Keratinocyte (primary cell): ENCODE measurements at regions not wholly inside any gene's neighbourhood (a gene's known extent, or its start where the extent isn't known, plus 50 kb on each side); places are given as distances from the start of the nearest gene placed in this dataset.

Experiments
- CTCF ChIP-seq, 3 experiments: IDR thresholded peaks in 1 of 3; conservative IDR thresholded peaks in 1 of 3; optimal IDR thresholded peaks in 1 of 3; 2 replicates in 2 of 3; 3 replicates in 1 of 3; pipeline versions ENCODE3 to v1.5.1; 2011; ENCODE audit warnings: low read length in 3 of 3, mild to moderate bottlenecking in 3 of 3, moderate library complexity in 2 of 3, control low read depth in 1 of 3, inconsistent platforms in 1 of 3; ENCODE audit not compliant: insufficient read depth in 2 of 3; ENCODE audit errors: extremely low read depth in 1 of 3
- EZH2 ChIP-seq: IDR thresholded peaks from one replicate; pipeline ENCODE4 v1.6.1; 2012; ENCODE audit warnings: inconsistent platforms, mild to moderate bottlenecking, low read length, moderate library complexity

GRCh38 chr1:83034851-83035250, 964.1 kb downstream of the TTLL7 start:
- TF ChIP-seq CTCF (optimal IDR thresholded peaks at IDR 0.05 in 1 of 3, IDR thresholded peaks at IDR 0.05 in 1 of 3, conservative IDR thresholded peaks at IDR 0.05 in 1 of 3; ENCODE audit: extremely low read depth in 1 of 3, insufficient read depth in 2 of 3, low read length in 3 of 3) (no peak), EZH2 (no peak)
